Astrocyte of the hippocampus (primary cell): ENCODE measurements at regions not wholly inside any gene's neighbourhood (a gene's known extent, or its start where the extent isn't known, plus 50 kb on each side); places are given as distances from the start of the nearest gene placed in this dataset.
A peak's percentile ranks its signal among the peaks of the same experiment; 100 is the strongest.

Experiments used
- DNase-seq: peaks from one replicate; pipeline ENCODE4 v3.0.0; 2011; ENCODE audit warnings: low read depth, low spot score

DNA sequence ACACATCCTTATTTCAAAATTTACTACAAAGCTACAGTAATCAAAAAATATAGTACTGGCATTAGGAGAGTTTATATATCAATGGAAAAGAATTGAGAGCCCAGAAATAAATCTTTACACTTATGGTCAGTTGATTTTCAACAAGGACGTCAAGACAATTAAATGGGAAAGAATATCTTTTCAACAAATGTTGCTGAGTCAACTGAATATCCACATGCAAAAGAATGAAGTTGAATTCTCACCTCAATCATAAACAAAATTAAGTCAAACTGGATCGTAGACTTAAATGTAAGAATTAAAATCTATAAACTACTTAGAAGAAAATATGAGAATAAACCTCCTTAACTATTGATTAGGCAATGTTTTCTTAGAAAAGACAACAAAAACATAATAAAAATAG lies 61.5 kb upstream of the PRR16 start:
- no peak for DNase-seq

DNA sequence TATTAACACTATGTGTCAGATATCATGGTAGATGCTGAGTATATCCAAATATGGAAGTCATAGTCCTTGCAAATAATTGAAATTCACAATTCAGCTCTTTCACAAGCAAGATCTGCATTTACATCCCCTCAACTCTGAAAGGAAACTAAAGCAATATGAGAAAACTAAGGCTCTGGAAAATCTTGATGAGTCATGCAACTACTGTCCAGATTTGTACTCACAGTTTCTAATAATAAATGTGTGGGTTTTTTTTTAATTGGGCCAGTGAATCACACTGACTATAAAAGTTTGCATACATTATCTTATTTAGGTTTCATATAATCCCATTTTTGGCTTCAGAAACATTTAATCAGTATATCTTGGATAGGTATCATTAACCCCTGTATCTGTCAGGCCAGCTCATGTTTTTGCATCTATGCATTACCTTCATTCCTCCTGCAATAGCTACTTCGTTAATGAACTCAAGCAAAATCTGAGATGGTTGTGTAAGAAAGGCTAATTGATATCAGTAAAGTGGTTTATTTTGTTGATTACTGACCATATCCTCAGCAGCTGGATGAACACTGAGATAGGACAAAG lies 58.7 kb upstream of the PRR16 start:
- DNase-seq: peak; percentile 77

DNA sequence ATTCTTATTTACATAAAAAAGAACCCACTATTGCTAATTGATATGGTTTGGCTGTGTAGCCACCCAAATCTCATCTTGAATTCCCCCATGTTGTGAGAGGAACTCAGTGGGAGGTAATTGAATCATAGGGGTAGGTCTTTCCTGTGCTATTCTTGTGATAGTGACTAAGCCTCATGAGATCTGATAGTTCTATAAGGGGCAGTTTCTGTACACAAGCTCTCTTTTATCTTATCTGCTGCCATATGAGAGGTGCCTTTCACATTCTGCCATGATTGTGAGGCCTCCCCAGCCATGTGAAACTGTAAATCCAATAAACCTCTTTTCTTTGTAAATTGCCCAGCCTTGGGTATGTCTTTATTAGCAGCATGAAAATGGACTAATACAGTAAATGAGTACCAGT lies 58.2 kb upstream of the PRR16 start:
- DNase-seq: peak; percentile 69

DNA sequence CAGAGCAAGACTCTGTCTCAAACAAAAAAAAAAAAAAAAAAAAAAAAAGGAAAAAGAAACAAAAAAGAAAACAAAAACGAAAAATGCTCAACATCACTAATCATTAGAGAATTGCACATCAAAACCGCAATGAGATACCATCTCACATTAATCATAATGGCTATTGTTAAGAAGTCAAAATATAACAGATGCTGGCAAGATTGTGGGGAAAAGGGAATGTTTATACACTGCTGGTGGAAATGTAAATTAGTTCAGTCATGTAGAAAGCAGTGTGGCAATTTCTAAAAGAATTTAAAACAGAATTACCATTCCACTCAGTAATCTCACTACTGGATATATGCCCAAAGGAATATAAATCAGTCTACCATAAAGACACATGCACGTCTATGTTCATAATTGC lies 50.4 kb upstream of the PRR16 start:
- DNase-seq: peak; percentile 73
